Kidney epithelial cell (primary cell): ENCODE measurements at regions not wholly inside any gene's neighbourhood (a gene's known extent, or its start where the extent isn't known, plus 50 kb on each side); places are given as distances from the start of the nearest gene placed in this dataset.
"Not testable (repeated sequence)": the region's sequence is repeated elsewhere in the genome, so short reads cannot be mapped to it uniquely, and the experiment has no call there.

Source experiments
- DNase-seq: peaks from one replicate; pipeline ENCODE4 v3.0.0-alpha.2; 2010; ENCODE audit warnings: low read depth
- H3K27me3 ChIP-seq: 2 replicates; pipeline ENCODE4 v1.6.0; 2011; ENCODE audit warnings: low read length; ENCODE audit not compliant: control insufficient read depth, insufficient read depth
- H3K36me3 ChIP-seq: 2 replicates; pipeline ENCODE4 v1.5.1; 2011; ENCODE audit warnings: low read length; ENCODE audit not compliant: control insufficient read depth, insufficient read depth
- H3K4me3 ChIP-seq: 2 replicates; pipeline ENCODE4 v1.5.1; 2011; ENCODE audit warnings: low read depth, mild to moderate bottlenecking, control low read depth, low read length
- TF ChIP-seq, protein P1 (sequence below): IDR thresholded peaks from 2 replicates; pipeline ENCODE4 v1.5.1; 2011; ENCODE audit warnings: mild to moderate bottlenecking, moderate library complexity, low read length, control low read depth, inconsistent platforms; ENCODE audit not compliant: insufficient read depth, poor library complexity, severe bottlenecking

GRCh38 chr3:3366386-3366785, 186.9 kb upstream of the CRBN start:
- TF ChIP-seq, protein P1, sequence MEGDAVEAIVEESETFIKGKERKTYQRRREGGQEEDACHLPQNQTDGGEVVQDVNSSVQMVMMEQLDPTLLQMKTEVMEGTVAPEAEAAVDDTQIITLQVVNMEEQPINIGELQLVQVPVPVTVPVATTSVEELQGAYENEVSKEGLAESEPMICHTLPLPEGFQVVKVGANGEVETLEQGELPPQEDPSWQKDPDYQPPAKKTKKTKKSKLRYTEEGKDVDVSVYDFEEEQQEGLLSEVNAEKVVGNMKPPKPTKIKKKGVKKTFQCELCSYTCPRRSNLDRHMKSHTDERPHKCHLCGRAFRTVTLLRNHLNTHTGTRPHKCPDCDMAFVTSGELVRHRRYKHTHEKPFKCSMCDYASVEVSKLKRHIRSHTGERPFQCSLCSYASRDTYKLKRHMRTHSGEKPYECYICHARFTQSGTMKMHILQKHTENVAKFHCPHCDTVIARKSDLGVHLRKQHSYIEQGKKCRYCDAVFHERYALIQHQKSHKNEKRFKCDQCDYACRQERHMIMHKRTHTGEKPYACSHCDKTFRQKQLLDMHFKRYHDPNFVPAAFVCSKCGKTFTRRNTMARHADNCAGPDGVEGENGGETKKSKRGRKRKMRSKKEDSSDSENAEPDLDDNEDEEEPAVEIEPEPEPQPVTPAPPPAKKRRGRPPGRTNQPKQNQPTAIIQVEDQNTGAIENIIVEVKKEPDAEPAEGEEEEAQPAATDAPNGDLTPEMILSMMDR, result no peak
- no peaks in the 10 kb centered on the region for H3K27me3 ChIP-seq
- H3K36me3 ChIP-seq, result no peaks in the 10 kb centered on the region
- no peak for DNase-seq
- no peak overlapping the region for H3K4me3 ChIP-seq

GRCh38 chr3:3365716-3366115, 186.2 kb upstream of the CRBN start:
- no peak overlapping the region for H3K4me3 ChIP-seq
- DNase-seq, result no peak
- H3K27me3 ChIP-seq, result no peaks in the 10 kb centered on the region
- TF ChIP-seq, protein P1, result no peak
- H3K36me3 ChIP-seq, result no peaks in the 10 kb centered on the region

DNA sequence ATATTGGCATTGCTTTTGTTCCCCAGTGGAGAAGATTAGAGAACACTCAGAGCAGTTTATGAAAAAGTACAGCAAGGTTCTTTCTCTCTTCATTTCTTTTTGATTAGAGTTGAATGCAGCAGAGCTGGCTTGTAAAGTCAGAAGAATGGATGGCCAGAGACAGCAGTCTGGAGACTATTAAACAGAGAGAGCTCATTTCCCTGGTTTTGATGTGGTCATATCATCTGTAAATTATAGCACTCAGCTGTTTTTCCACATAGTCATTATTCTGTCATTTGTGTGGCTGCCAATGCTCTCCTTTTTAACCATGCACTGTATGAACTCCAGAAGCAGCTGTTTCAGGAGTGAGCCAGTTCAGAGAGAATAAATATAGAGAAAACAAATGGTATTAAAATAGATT, 177.4 kb upstream of the CRBN start:
- no peaks in the 10 kb centered on the region for H3K36me3 ChIP-seq
- TF ChIP-seq, protein P1, result no peak
- DNase-seq, result no peak
- no peaks in the 10 kb centered on the region for H3K27me3 ChIP-seq
- H3K4me3 ChIP-seq, result no peak overlapping the region

DNA sequence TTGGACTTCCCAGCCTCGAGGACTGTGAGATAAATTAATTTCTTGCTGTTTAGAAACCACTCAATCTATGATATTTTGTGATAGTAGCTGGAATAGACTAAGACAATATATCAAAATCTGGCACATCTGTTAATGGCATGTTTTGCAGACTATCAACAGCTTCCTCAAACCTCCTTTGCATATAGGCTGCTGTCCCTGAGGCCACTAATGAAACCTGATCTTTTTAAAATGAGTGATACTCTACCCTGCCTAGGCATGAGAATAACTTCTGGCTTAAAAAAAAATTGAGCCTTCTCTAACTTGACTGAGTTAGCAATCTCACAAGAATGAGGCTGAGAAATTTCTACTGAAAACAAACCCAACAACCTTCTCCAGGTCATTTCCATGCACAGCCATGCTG, 176.0 kb upstream of the CRBN start:
- Histone ChIP-seq H3K36me3 (no peaks in the 10 kb centered on the region), H3K4me3 (no peak overlapping the region), H3K27me3 (no peaks in the 10 kb centered on the region)
- TF ChIP-seq, protein P1, result no peak
- DNase-seq, result no peak

DNA sequence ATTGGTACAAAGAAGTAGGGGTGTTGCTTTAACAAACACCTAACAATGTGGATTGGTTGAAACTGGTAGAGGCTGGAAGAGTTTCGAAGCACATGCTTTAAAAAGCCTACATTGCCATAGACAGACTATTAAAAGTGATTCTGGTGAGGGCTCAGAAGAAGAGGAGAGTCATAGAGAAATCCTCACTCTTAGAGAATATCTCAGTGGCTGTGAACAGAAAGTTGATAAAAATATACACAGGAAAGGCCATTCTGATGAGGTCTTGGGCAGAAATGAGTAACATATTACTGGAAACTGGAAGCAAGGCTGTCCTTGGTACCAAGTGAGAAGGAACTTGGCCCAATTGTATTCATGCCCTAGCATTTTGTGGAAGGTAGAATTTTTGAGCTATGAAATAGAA, 173.7 kb upstream of the CRBN start:
- H3K27me3 ChIP-seq, result no peaks in the 10 kb centered on the region
- DNase-seq, result no peak
- TF ChIP-seq, protein P1, result no peak

GRCh38 chr3:3351226-3351625, 171.7 kb upstream of the CRBN start:
- TF ChIP-seq, protein P1, result no peak
- Histone ChIP-seq H3K36me3 (no peaks in the 10 kb centered on the region), H3K27me3 (no peaks in the 10 kb centered on the region), H3K4me3 (no peak overlapping the region)
- no peak for DNase-seq

More for the DNA sequence above, 173.7 kb upstream of the CRBN start:
- Histone ChIP-seq H3K36me3 (no peaks in the 10 kb centered on the region), H3K4me3 (no peak overlapping the region)

DNA sequence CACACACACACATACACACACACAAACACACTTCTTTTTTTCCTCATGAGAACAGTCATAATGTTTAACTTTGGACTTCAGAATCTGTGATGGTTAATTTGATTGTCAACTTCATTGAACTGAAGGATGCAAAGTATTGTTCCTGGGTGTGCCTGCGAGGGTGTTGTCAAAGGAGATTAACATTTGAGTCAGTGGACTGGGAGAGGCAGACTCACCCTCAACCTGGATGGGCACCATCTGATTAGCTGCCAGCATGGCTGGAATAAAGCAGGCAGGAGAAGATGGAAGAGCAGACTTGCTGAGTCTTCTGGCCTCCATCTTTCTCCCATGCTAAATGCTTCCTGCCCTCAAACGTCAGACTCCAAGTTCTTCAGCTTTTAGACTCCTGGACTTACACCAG, 167.6 kb upstream of the CRBN start:
- not testable (repeated sequence) for DNase-seq, H3K36me3 ChIP-seq, H3K27me3 ChIP-seq, H3K4me3 ChIP-seq
